NT2/D1 (cell line): ENCODE measurements at regions not wholly inside any gene's neighbourhood (a gene's known extent, or its start where the extent isn't known, plus 50 kb on each side); places are given as distances from the start of the nearest gene placed in this dataset.

Experiments used
- SUZ12 ChIP-seq: IDR thresholded peaks from 2 replicates; pipeline ENCODE4 v1.6.1; 2011; ENCODE audit not compliant: insufficient read length, insufficient read depth; ENCODE audit errors: extremely low read depth
- YY1 ChIP-seq: IDR thresholded peaks from 2 replicates; pipeline ENCODE4 v1.6.1; 2011; ENCODE audit not compliant: insufficient read length, insufficient read depth
- ZNF274 ChIP-seq: IDR thresholded peaks from 2 replicates; pipeline ENCODE4 v1.6.1; 2011; ENCODE audit warnings: mild to moderate bottlenecking, low read depth, low read length

DNA sequence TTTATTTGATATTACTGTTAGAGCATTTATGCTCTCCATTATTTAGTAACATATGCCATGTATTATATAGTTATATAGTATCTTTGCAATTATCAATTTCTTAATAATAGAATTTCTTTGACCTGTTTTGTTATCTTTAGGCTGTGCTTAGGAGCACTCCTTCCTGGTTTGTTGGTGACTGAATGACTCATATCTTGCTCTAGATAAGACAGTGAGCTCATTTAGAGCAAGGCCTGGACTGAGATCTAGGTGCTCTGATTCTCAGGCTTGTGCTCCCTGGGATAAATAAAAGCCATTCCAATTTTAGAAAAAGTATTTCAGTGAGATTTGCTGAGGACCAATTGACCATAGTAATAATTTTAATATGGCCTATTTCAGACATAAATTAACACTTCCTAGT lies 951.2 kb downstream of the FLRT2 start:
- TF ChIP-seq ZNF274 (no peak), YY1 (no peak), SUZ12 (no peak)
